GM12873 (cell line): ENCODE measurements at regions not wholly inside any gene's neighbourhood (a gene's known extent, or its start where the extent isn't known, plus 50 kb on each side); places are given as distances from the start of the nearest gene placed in this dataset.

Source experiments
- CTCF ChIP-seq: IDR thresholded peaks from 2 replicates; pipeline ENCODE4 v1.5.1; 2012; ENCODE audit warnings: low read depth, mild to moderate bottlenecking, moderate library complexity, low read length, control low read depth; ENCODE audit not compliant: insufficient read depth; ENCODE audit errors: missing control alignments

GRCh38 chr2:198917275-198917674, 540.5 kb downstream of the SATB2 start:
- TF ChIP-seq CTCF: no peak

GRCh38 chr2:198916548-198917080, 541.1 kb downstream of the SATB2 start:
- no peak for TF ChIP-seq CTCF

- no peak for TF ChIP-seq CTCF
These were observed 544.2 kb downstream of the SATB2 start for GRCh38 chr2:198913394-198914152.

- TF ChIP-seq CTCF: no peak
These were observed 548.0 kb downstream of the SATB2 start for GRCh38 chr2:198909525-198910267.

GRCh38 chr2:198905881-198906612, 551.7 kb downstream of the SATB2 start:
- no peak for TF ChIP-seq CTCF

- peak; percentile 5 for TF ChIP-seq CTCF
These were observed 555.8 kb downstream of the SATB2 start for GRCh38 chr2:198901894-198902293.

GRCh38 chr2:198900141-198900540, 557.6 kb downstream of the SATB2 start:
- no peak for TF ChIP-seq CTCF
